Right ventricle myocardium superior (tissue), 1 donor: ENCODE measurements at regions not wholly inside any gene's neighbourhood (a gene's known extent, or its start where the extent isn't known, plus 50 kb on each side); places are given as distances from the start of the nearest gene placed in this dataset.
"Not testable (repeated sequence)": the region's sequence is repeated elsewhere in the genome, so short reads cannot be mapped to it uniquely, and the experiment has no call there.

Experiments used
- ATAC-seq: fragments of 200-7000 bp; cut with Tn5 transposase; one replicate; pipeline ENCODE4 v1.9.1; 2020; ENCODE audit warnings: mild to moderate bottlenecking; ENCODE audit not compliant: poor library complexity
- DNase-seq: peaks from one replicate; pipeline ENCODE4 v3.0.0-alpha.2; 2020
- intact Hi-C: fragments of 100-400 bp; cut with DNase I; formaldehyde crosslinking; loops from one replicate; pipeline ENCODE4 v1.11.2; 2022
- donor health status: DM: no; HTN: yes; CAD: no; lungs with severe emphysema.

DNA sequence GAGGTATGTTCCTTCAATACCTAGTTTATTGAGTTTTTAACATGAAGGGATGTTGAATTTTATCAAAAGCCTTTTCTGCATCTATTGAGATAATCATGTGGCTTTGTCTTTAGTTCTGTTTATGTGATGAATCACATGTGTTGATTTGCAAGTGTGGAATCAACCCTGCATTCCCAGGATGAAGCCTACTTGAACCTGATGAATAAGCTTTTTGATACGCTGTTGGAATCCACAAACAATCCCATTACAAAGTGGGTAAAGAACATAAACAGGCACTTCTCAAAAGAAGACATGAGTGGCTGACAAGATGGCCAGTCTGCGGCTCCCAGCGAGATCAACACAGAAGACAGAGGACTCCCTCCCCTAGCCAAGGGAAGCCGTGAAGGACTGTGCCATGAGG, 156.0 kb downstream of the SPATA18 start:
- intact Hi-C loops, DNase-seq, ATAC-seq: not testable (repeated sequence)

DNA sequence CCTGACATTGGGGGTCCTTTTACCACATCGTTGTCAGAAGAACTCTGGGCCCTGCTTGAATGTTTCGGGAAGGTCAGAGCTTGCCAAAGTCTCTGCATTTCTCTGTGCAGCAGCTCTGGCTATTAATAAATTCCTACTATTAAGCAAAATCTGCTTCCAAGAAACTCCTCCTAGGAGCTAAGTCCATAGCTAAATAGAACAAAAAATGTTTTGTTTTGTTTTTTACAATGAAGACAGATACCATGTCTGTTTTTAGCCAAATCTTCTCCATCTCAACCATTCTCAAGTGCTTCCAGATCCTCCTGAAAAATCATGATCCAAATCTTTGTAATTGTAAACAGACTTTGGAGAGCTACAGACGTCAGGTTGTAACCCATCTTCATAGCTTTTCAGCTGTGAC, 161.6 kb downstream of the SPATA18 start:
- intact Hi-C loops = no loop called here
- ATAC-seq = no peak

DNA sequence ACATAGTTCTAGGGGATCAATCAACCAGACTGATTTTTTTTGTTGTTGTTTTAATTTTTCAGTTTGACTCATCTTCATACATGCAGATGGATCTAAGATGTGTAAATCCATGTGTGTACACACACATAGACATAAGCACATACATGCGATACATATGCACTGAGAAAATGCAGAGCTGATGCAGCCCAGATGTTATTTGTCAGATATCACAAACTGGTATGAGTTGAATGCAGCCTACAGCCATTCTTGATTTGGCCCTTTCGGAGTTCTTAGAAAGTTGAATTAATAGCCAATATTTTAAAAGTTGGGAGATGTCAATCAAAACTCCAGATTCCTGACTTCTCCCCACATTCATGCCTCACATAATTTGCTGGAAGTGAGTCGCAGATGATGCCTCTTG, 180.4 kb downstream of the SPATA18 start:
- ATAC-seq = no peak
- intact Hi-C loops = loop anchor here (10.0 kb wide), 3 partner anchors 143 to 2003 kb away; no protein-coding TSS in a partner anchor
- no peak for DNase-seq

More for the DNA sequence above, 161.6 kb downstream of the SPATA18 start:
- no peak for DNase-seq

DNA sequence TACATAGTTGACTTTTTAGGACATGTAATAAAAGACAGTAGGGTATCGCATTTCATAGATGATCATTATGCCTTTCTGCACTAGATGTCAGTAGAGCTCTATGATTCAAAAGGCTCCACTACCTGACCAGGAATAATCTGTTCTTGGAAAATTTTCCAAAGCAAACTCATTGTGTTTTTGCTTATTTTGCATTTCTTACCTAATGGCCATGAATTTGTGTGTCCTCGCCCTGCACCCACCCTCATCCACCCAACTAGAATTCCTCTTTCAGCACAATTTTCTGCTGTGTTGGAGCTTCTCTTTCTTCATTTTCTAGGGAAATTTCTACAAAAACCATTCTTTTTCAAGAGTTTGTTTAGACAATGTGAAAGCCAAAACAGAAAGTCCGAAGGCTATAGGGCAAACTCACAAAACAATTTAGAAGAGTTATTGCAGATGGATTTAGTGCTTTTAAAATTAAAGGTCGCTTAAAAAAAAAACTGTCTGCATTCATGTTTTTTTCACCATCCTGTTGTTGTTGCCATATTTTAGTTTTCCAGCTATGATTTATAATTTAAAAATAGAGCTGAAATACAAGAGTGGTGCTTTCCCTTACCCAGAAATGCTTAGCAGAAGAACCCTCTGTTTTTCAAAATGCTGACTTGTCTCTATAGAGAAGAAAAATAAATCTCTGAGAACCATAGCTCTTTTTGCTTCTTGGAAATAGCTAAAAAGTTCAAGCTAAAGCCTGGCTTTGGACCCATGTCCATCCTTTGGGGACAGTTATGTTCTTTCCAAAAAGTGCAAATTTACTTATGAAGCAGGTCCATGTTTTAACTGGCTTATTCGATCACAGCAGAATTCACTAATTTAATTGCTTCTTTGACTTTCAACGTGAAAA, 183.7 kb downstream of the SPATA18 start:
- intact Hi-C loops = loop anchor here (10.0 kb wide), 3 partner anchors 140 to 2000 kb away; no protein-coding TSS in a partner anchor
- DNase-seq (no peak), ATAC-seq (peak; percentile 93)

DNA sequence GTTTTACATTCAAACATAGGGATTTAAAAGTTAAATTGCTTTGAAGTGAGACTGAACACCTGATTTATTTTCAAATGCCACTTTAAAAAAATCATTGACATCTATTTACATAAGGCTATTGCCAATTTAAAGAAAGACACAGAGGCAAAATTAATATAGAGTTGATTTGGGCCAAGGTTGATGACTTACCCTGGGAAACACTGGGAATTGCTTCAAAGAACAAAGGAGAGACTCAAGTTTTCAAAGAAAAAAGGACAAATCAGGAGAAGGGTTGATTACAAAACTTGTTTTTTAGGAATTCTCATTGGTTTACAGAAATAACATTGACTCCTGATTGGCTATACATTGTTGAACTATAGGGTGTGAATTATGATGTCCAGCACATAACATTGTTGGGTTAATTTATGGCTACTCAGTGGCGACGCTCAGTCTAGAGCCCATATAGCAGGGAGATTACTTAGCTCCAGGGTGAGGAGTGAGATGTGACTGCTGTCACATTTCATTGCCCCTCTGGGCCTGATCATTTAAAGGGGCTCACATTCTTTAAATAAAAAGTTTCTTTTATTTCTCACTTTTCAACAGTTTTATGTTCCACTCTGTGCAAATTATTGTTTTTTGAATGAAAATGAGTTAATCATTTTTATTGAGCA, 184.6 kb downstream of the SPATA18 start:
- ATAC-seq (no peak), DNase-seq (no peak)
- intact Hi-C loops = loop anchor here (10.0 kb wide), 3 partner anchors 139 to 1999 kb away; no protein-coding TSS in a partner anchor

DNA sequence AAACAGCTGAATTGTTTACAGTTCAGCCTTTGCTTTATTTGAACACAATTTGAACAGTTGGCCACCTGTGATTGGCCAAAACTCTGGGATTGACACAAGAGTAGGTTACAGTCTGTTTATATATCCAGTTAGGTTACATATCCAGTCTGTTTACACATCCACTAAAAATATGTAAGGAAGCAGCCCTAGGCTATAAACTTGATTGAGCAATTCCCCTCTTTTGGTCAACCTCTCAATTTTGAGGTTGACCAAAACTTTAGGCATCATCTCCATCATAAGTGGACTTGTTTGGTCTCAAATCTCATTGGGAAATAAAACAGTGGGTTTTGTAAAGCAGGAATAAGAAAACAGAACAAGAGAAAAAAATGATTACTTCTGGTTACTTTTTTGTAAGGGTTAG, 190.8 kb downstream of the SPATA18 start:
- DNase-seq (no peak), ATAC-seq (no peak)
- intact Hi-C loops = no loop called here

DNA sequence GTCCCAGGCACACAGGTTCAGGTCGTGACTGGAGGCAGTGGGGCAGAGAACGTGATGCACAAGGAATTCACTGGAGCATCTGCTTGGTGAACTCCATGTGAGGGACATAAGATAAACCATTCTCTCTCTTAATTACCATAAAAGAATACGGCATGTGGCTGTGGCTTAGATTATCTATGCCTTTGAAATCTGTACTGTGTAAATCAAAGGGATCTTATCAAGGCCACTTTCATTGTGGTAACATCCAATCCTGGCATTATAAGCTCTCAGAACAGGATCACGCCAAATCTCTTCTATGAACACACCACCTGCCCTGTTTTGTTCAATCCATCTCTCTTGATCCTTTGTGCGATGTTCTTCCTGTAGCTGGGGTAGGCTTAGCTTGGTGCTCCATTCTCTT, 192.3 kb downstream of the SPATA18 start:
- intact Hi-C loops = no loop called here
- no peak for ATAC-seq

DNA sequence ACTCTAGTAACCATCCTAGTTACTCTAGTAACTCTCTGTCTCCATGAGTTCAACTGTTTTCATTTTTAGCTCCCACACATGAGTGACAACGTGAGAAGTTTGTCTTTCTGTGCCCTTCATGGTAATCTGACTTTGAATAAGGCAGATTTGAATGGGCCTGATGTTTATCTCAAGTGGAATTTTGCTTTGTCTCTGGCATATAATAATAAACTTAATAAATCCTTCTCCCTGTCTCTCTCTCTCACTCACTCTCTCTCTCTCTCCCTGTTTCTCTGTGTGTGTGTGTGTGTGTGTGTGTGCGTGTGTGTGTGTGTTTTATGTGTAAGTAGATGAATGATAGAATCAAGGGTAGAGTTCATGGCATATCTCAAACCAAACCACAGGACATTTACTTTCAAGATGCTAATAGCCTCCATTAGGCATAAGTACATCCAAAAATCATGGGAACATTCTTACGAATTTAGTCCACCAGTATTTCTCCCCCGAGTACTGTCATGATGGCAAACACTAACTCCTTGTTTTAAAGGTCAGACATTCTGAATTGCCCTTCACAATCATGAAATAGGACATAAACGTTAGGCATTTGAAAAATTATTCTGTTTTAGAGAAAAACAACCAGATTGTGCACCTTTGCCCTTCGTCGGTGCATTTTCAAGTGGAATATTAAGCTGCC, 193.1 kb downstream of the SPATA18 start:
- intact Hi-C loops = no loop called here
- no peak for DNase-seq
- ATAC-seq = peak; percentile 45

More for the DNA sequence above, 192.3 kb downstream of the SPATA18 start:
- DNase-seq = no peak

DNA sequence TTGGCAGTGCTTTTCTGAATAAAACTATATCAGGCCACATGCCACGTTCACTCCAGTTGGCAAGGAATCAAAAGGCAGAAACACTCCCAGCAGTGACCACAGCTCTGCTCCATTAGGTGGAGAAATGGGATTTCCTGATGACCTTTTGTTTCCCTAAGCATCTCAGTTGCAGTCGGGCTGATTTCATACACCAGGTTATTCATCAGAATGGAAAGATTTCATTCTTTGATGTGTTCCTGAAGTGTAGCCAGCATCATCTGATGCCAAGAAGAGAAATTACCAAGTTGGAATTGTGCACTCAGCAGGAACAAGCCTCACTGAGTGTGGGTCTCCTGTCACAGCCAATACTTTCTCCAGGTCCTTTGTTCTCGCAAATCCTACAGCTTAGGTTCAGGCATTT, 193.7 kb downstream of the SPATA18 start:
- DNase-seq (no peak), ATAC-seq (peak; percentile 52)
- intact Hi-C loops = no loop called here

DNA sequence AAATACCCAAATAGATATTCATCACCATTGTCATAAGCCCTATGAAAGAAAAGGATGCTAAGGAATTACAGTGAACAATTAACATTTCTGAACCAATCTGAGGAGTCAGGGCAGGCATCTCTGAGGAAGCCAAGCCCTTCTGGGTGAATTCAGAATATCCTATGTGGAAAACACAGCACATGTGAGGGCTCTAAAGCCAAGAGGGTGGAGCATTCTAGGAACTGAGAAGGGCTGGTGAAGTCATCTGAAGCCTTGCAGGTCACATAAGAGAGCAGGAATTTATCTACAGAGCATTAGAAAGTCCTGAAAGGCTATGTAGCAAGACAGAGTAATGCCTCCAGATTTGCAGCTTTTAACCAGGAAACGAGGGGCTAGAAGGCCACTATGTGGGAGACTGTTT, 195.7 kb downstream of the SPATA18 start:
- intact Hi-C loops = no loop called here
- DNase-seq (no peak), ATAC-seq (peak; percentile 45)

DNA sequence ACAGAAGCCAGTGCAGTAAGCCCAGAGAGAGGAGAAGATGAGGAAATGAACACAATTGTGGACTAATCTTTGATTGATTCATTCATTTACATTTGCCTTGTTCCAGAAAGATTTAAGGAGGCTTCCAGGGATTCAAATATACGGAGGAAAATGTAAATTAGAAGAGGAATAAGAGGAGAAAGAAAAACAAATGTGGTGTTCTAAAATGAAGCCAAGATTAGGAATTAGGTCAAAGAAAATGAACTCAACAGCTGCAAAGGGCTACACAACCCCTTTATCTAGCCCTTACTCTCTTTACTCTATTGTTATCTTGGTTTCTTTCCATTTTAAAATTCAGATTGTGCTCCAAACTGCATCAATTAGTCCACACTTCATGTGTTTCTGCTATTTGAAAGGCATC, 196.8 kb downstream of the SPATA18 start:
- intact Hi-C loops = no loop called here
- DNase-seq (no peak), ATAC-seq (no peak)

DNA sequence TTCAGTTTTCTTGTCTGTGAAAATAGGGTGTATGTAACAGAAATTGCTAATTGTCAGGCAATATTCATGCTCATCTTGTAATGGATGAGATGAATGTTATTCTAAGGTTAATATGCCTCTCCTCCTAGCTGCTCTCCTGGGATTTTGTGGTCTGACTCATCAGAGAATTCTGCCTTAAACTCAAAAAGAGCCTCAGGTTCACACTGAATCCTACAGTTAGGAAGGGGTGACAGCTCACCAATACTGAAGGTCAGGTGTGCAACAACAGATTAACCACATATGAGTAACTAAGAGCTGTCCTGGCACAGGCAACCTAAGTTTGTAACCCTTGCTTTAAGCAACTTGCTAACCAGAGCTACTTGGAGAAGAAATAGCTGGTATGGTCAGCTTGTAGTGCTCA, 197.7 kb downstream of the SPATA18 start:
- intact Hi-C loops = no loop called here
- ATAC-seq = no peak
- DNase-seq = no peak

DNA sequence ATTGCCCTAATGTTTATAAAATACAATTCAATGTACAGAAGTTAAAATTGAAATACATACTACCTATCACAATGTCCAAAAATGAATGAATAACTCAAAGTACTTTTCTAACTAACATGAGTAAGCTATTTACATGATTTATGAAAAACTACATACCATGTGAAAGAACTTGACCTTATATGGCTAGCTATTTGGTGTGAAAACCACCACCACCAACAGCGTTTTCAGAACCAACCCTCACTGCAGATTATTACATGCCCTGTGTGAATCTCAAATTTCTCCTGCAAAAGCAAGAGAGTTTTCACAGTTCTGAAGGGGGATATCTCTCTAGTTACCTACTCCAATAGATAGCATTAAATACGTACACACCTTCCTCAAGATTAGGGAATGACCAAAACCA, 198.5 kb downstream of the SPATA18 start:
- no peak for ATAC-seq
- intact Hi-C loops = no loop called here

DNA sequence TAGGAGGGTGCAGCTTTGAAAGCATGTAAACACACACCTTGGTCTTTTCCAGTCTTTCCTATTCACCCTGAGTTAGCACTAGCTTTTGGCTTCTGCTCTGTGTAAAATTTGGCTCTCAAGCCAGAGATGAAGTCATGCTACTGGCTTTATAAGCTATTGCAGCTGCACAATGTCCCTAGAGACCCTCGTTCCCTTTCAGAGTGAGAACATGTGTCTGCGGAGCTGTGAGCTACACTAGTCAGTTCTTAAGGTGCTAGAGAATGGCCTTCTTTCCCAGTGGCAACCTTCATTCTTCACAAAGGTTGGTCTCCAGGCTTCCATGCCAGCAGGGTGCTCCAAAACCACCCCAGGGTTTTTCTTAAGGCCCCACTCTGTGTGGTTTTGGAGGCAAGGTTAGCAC, 199.1 kb downstream of the SPATA18 start:
- intact Hi-C loops = no loop called here
- peak; percentile 92 for ATAC-seq

More for the DNA sequence above, 198.5 kb downstream of the SPATA18 start:
- DNase-seq = no peak

DNA sequence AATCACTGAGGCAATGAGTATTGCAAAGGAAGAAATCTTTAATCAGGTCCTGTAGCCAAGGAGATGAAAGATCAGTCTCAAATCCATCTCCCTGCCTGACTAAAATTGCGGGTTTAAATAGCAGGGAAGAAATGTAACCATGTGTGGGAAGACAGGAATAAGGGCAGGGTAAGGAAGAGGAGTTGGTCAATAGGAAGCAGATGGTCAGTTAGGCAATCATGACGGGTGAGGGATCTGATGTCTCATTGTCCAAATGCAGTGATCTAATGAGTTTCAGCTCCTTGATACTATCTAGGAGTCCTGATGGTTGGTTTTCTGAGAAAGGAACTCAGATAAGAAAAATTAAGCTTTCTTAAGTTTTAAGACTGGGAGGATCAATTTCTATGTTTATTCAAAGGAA, 200.8 kb downstream of the SPATA18 start:
- no peak for ATAC-seq
- intact Hi-C loops = no loop called here
- no peak for DNase-seq

More for the DNA sequence above, 199.1 kb downstream of the SPATA18 start:
- DNase-seq = peak; percentile 52

DNA sequence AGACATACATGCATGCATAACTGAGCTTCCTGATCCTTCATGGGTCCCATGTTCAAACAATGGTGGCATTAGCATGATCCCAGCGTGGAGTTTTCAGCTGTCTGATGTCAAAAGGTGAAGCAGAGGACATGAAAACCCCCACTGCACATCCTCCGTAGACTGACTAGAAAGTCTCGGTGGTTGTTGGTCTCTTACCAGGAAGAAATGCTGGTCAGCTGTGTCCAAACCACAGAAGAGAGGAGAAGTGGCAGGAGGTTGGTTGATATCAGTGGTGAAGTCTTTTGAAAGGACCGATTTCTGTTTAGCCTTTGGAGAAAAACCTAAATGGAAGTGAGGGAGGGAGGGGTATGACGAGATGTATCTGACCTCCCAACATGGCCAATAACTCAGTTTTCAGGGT, 201.9 kb downstream of the SPATA18 start:
- intact Hi-C loops = no loop called here
- ATAC-seq (no peak), DNase-seq (no peak)

DNA sequence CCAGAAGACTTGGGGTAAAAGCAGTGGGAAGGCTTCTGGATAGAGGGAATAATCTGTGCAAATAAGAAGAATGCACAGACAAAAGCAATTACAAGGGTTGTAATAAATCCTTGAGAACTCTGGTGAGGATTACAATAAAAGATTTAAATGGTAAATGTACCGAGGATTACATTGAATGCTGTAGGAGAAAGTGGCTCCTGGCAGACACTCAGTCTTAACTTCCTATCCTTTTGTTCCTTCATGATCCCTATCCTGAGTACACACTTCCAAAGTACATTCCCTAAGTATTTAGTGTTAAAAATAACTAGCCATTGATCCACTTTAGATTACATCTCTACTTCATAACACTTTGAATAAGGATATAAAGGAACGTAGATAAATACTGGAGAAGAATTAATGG, 205.4 kb downstream of the SPATA18 start:
- intact Hi-C loops = no loop called here
- no peak for DNase-seq
- no peak for ATAC-seq

DNA sequence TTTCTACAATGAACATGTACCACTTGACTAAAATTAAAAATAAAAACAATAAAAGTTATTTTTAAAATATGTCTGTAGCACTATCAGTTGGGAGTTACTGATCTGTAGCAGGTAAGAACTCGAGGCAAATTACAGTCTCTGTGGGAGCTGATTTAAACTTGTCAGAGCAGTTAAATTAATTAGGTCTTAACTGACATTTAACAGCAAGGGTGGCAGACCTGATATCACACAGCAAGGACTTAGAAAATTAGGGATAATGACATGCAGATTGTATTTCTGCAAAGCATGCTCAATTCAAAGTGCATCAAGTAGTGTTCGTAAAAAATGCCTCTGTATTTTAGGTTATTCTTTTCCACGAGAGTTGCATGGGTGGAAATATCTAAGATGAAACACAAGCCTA, 208.9 kb downstream of the SPATA18 start:
- ATAC-seq (no peak), DNase-seq (no peak)
- intact Hi-C loops = no loop called here

DNA sequence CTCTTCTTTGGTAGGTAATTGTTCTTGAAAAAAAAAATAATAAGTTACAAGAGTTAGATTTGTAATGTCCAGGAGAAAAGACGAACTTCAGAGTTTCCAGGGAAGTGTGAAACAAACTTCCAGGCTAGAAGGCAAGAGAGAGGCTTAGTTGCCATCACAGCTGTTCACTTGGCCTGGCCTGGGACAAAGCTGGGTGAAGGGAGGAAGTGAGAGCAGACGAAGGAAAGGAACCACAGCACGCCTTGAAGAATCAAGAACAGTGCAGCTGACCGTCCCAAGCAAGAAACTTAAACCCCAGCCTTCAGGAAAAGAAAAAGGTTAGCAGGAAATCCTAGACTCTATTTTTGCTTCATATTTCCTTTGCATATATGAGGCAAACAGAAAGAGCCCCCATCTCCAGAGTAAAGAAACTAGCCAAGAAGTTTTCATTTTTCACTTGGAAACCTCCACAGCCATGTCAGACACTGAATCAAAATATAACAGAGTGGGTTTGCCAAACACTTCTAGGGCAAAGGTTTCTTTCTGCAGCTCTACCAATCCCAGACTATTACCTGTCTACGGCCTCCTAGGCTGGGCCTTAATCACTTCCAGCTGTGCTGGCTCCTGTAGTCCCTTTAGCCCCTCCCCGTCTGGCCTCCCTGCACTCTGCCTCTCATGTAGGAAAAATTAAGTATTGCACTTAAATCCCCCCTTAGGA, 209.6 kb downstream of the SPATA18 start:
- DNase-seq = peak; percentile 57
- ATAC-seq = peak; percentile 81
- intact Hi-C loops = no loop called here
